ENCODE measurements at regions not wholly inside any gene's neighbourhood (a gene's known extent, or its start where the extent isn't known, plus 50 kb on each side); places are given as distances from the start of the nearest gene placed in this dataset.

GRCh38 chr2:150160058-150160457 is 327.4 kb downstream of the RND3 start:
- Histone ChIP-seq H3K9me3 (ENCODE audit: low read length) (no peaks in the 10 kb centered on the region), H3K9ac (ENCODE audit: low read length) (no peak overlapping the region), H3K9me2 (ENCODE audit: low read depth, low read length) (no peaks in the 10 kb centered on the region), H3K27ac (ENCODE audit: low read depth, low read length, poor library complexity, severe bottlenecking) (no peak overlapping the region), H4K20me1 (ENCODE audit: insufficient read depth, low read length) (no peaks in the 10 kb centered on the region), H3K4me3 (ENCODE audit: low read depth, low read length, poor library complexity, severe bottlenecking) (no peak overlapping the region), H2AFZ (ENCODE audit: low read length) (no peak overlapping the region), H3K36me3 (ENCODE audit: insufficient read depth, low read length) (no peaks in the 10 kb centered on the region), H3K79me2 (ENCODE audit: insufficient read depth, low read length) (no peaks in the 10 kb centered on the region), H3K27me3 (ENCODE audit: insufficient read depth, low read length) (no peaks in the 10 kb centered on the region), H3K4me2 (ENCODE audit: low read length) (no peak overlapping the region), H3K4me1 (ENCODE audit: insufficient read depth, low read length, severe bottlenecking) (no peaks in the 10 kb centered on the region), H3F3A (ENCODE audit: insufficient read depth, low read length) (no peaks in the 10 kb centered on the region)
- no peak for TF ChIP-seq EZH2 (IDR thresholded peaks at IDR 0.05; ENCODE audit: borderline replicate concordance, low read length)
- no peak for TF ChIP-seq CTCF (IDR thresholded peaks at IDR 0.05; ENCODE audit: low read length)

- Histone ChIP-seq H3K9ac (ENCODE audit: low read length) (no peak overlapping the region), H3K9me2 (ENCODE audit: low read depth, low read length) (no peaks in the 10 kb centered on the region), H3F3A (ENCODE audit: insufficient read depth, low read length) (no peaks in the 10 kb centered on the region), H4K20me1 (ENCODE audit: insufficient read depth, low read length) (no peaks in the 10 kb centered on the region), H3K4me3 (ENCODE audit: low read depth, low read length, poor library complexity, severe bottlenecking) (no peak overlapping the region), H2AFZ (ENCODE audit: low read length) (no peak overlapping the region), H3K4me2 (ENCODE audit: low read length) (no peak overlapping the region), H3K36me3 (ENCODE audit: insufficient read depth, low read length) (no peaks in the 10 kb centered on the region), H3K9me3 (ENCODE audit: low read length) (no peaks in the 10 kb centered on the region), H3K27ac (ENCODE audit: low read depth, low read length, poor library complexity, severe bottlenecking) (no peak overlapping the region), H3K79me2 (ENCODE audit: insufficient read depth, low read length) (no peaks in the 10 kb centered on the region), H3K4me1 (ENCODE audit: insufficient read depth, low read length, severe bottlenecking) (no peaks in the 10 kb centered on the region), H3K27me3 (ENCODE audit: insufficient read depth, low read length) (no peaks in the 10 kb centered on the region)
- TF ChIP-seq EZH2 (IDR thresholded peaks at IDR 0.05; ENCODE audit: borderline replicate concordance, low read length) = no peak
- no peak for TF ChIP-seq CTCF (IDR thresholded peaks at IDR 0.05; ENCODE audit: low read length)
Observed at GRCh38 chr2:150159300-150159699, 328.2 kb downstream of the RND3 start.

- Histone ChIP-seq H3K4me2 (ENCODE audit: low read length) (no peak overlapping the region), H3K79me2 (ENCODE audit: insufficient read depth, low read length) (no peaks in the 10 kb centered on the region)
Observed at GRCh38 chr2:150156876-150157275, 330.6 kb downstream of the RND3 start.

More at GRCh38 chr2:150156876-150157275, 330.6 kb downstream of the RND3 start:
- H3K9me3 ChIP-seq (ENCODE audit: low read length) = no peaks in the 10 kb centered on the region
- no peaks in the 10 kb centered on the region for H4K20me1 ChIP-seq (ENCODE audit: insufficient read depth, low read length)
- H3K4me1 ChIP-seq (ENCODE audit: insufficient read depth, low read length, severe bottlenecking) = no peaks in the 10 kb centered on the region
- no peak overlapping the region for H3K27ac ChIP-seq (ENCODE audit: low read depth, low read length, poor library complexity, severe bottlenecking)
- no peak overlapping the region for H2AFZ ChIP-seq (ENCODE audit: low read length)
- TF ChIP-seq CTCF (IDR thresholded peaks at IDR 0.05; ENCODE audit: low read length) (no peak), EZH2 (IDR thresholded peaks at IDR 0.05; ENCODE audit: borderline replicate concordance, low read length) (no peak)
- no peaks in the 10 kb centered on the region for H3F3A ChIP-seq (ENCODE audit: insufficient read depth, low read length)
- no peaks in the 10 kb centered on the region for H3K9me2 ChIP-seq (ENCODE audit: low read depth, low read length)
- no peak overlapping the region for H3K9ac ChIP-seq (ENCODE audit: low read length)
- no peaks in the 10 kb centered on the region for H3K36me3 ChIP-seq (ENCODE audit: insufficient read depth, low read length)
- H3K4me3 ChIP-seq (ENCODE audit: low read depth, low read length, poor library complexity, severe bottlenecking) = no peak overlapping the region
- no peaks in the 10 kb centered on the region for H3K27me3 ChIP-seq (ENCODE audit: insufficient read depth, low read length)
